CD8-positive, alpha-beta memory T cell (primary cell): ENCODE measurements at regions not wholly inside any gene's neighbourhood (a gene's known extent, or its start where the extent isn't known, plus 50 kb on each side); places are given as distances from the start of the nearest gene placed in this dataset.
A peak's percentile ranks its signal among the peaks of the same experiment; 100 is the strongest.
"Not testable (repeated sequence)": the region's sequence is repeated elsewhere in the genome, so short reads cannot be mapped to it uniquely, and the experiment has no call there.

Experiments used
- CTCF ChIA-PET: fragments of 350-600 bp; sonication (Branson Sonifier 250); formaldehyde crosslinking; loops from one replicate; lab custom pipeline; 2021; ENCODE audit warnings: antibody characterized with exemption; lab: Charles Lee
- POLR2A ChIA-PET: fragments of 350-600 bp; sonication (Branson Sonifier 250); formaldehyde crosslinking; loops from one replicate; lab custom pipeline; 2021; ENCODE audit warnings: antibody characterized with exemption; lab: Charles Lee
- DNase-seq, 5 donors: peaks; one replicate each; pipeline versions ENCODE4 v3.0.0 to v3.0.0-alpha.2; 2020 to 2022; ENCODE audit warnings: mixed read lengths in 1 of 5
- H3K27ac ChIP-seq: one replicate; pipeline ENCODE4 v1.7.0; 2013; ENCODE audit warnings: low read depth, mild to moderate bottlenecking, low read length, moderate library complexity
- H3K27me3 ChIP-seq: 2 replicates; pipeline ENCODE4 v1.7.0; 2013; ENCODE audit warnings: low read length, mild to moderate bottlenecking; ENCODE audit not compliant: insufficient read depth, poor library complexity, severe bottlenecking
- H3K36me3 ChIP-seq: 2 replicates; pipeline ENCODE4 v1.7.0; 2013; ENCODE audit warnings: mild to moderate bottlenecking, low read length, moderate library complexity; ENCODE audit not compliant: insufficient read depth
- H3K4me1 ChIP-seq: 2 replicates; pipeline ENCODE4 v1.7.0; 2013; ENCODE audit warnings: mild to moderate bottlenecking, low read length, moderate library complexity; ENCODE audit not compliant: insufficient read depth
- H3K4me3 ChIP-seq: 2 replicates; pipeline ENCODE4 v1.7.0; 2013; ENCODE audit warnings: mild to moderate bottlenecking, low read length
- H3K9me3 ChIP-seq: 2 replicates; pipeline ENCODE4 v1.7.0; 2013; ENCODE audit warnings: mild to moderate bottlenecking, low read length
- H3K27ac Mint-ChIP-seq, 8 donors: one replicate each; pipeline ENCODE4 v1.8.0; 2020 to 2021; ENCODE audit warnings: mixed read lengths in 8 of 8, mild to moderate bottlenecking in 6 of 8, inconsistent platforms in 3 of 8, moderate library complexity in 3 of 8
- H3K27me3 Mint-ChIP-seq, 2 donors: one replicate each; pipeline ENCODE4 v1.8.0; 2020 to 2021; ENCODE audit warnings: mixed read lengths in 2 of 2, mild to moderate bottlenecking in 1 of 2, moderate library complexity in 1 of 2
- H3K36me3 Mint-ChIP-seq, 3 donors: one replicate each; pipeline ENCODE4 v1.8.0; 2020 to 2021; ENCODE audit warnings: mixed read lengths in 3 of 3, inconsistent platforms in 1 of 3, mild to moderate bottlenecking in 1 of 3
- H3K4me1 Mint-ChIP-seq, 3 donors: one replicate each; pipeline ENCODE4 v1.8.0; 2020 to 2021; ENCODE audit warnings: mixed read lengths in 3 of 3, inconsistent platforms in 1 of 3, mild to moderate bottlenecking in 1 of 3
- H3K4me3 Mint-ChIP-seq, 7 donors: one replicate each; pipeline ENCODE4 v1.8.0; 2020 to 2021; ENCODE audit warnings: mixed read lengths in 7 of 7, mild to moderate bottlenecking in 6 of 7, moderate library complexity in 4 of 7, inconsistent platforms in 2 of 7
- H3K9me3 Mint-ChIP-seq, 5 donors: one replicate each; pipeline ENCODE4 v1.8.0; 2020 to 2022; ENCODE audit warnings: mixed read lengths in 5 of 5, mild to moderate bottlenecking in 3 of 5, moderate library complexity in 2 of 5, inconsistent platforms in 1 of 5

DNA sequence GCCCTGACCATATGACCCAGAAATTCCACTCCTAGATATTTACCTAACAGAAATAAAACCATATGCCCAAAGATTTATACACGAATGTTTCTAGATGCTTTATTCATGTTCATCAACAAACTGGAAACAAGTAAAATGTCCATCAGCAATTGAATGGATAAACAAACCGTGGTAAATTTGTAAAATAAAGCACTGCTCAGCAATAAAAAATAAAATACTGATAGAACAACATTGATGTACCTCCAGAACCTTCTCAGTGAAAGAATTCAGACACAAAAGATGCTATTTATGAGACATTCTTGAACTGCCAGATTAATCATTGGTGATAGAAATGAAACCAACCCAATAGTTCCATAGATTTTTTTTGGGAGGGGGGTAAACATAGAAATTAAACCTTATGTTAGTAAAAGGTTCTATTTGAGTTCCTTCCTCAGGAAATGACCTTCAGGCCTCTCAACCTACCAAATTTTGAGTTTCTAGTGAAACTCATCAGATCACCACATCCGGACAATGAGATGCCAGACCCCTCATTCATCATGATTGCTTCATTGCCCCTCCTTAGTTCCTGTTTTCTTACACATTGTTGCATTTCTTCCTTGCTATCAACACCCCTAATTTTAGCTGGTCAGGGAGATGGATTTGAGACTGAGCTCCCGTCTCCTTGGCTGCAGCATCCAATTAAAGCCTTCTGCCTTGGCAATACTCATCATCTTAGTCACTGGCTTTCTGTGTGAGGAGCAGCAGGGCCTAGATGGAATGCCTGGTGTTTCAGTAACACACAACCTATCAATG, 203.5 kb downstream of the LPIN1 start:
- H3K9me3 ChIP-seq: no peaks in the 10 kb centered on the region
- ChIA-PET CTCF (no interaction called here), POLR2A (no interaction called here)
- peaks cover 0 to 4% (median 2%) of the 10 kb centered on the region in 3 donors for H3K36me3 Mint-ChIP-seq
- H3K4me3 Mint-ChIP-seq: no peak overlapping the region
- H3K9me3 Mint-ChIP-seq: peaks cover 0 to 2% (median 0%) of the 10 kb centered on the region in 5 donors
- no peaks in the 10 kb centered on the region for H3K36me3 ChIP-seq
- H3K4me1 Mint-ChIP-seq: peaks cover 11% of the 10 kb centered on the region in 3 donors
- H3K4me3 ChIP-seq: no peak overlapping the region
- no peaks in the 10 kb centered on the region for H3K27me3 ChIP-seq
- peaks cover 9 to 17% of the 10 kb centered on the region in 2 donors for H3K27me3 Mint-ChIP-seq
- H3K27ac ChIP-seq: no peak overlapping the region
- H3K27ac Mint-ChIP-seq: peak overlapping the region in 1 of 8 donors; percentile 13
- peaks cover 6% of the 10 kb centered on the region for H3K4me1 ChIP-seq
- no peak for DNase-seq

- DNase-seq: no peak
- Mint-ChIP-seq H3K9me3 (peaks cover 0 to 2% (median 0%) of the 10 kb centered on the region in 5 donors), H3K4me3 (no peak overlapping the region), H3K27me3 (peaks cover 11 to 27% of the 10 kb centered on the region in 2 donors), H3K36me3 (peaks cover 0 to 4% (median 2%) of the 10 kb centered on the region in 3 donors), H3K4me1 (peaks cover 1% of the 10 kb centered on the region in 3 donors), H3K27ac (no peak overlapping the region)
- ChIA-PET CTCF (no interaction called here), POLR2A (no interaction called here)
- Histone ChIP-seq H3K4me1 (no peaks in the 10 kb centered on the region), H3K36me3 (no peaks in the 10 kb centered on the region), H3K27me3 (no peaks in the 10 kb centered on the region), H3K4me3 (no peak overlapping the region), H3K9me3 (no peaks in the 10 kb centered on the region), H3K27ac (no peak overlapping the region)
Observed at GRCh38 chr2:11950896-11951295, 204.5 kb downstream of the LPIN1 start.

- CTCF ChIA-PET, H3K4me3 ChIP-seq, DNase-seq, H3K27ac Mint-ChIP-seq, H3K4me1 Mint-ChIP-seq, H3K9me3 ChIP-seq, H3K9me3 Mint-ChIP-seq, H3K36me3 ChIP-seq, H3K4me1 ChIP-seq, H3K27ac ChIP-seq, H3K36me3 Mint-ChIP-seq, H3K27me3 ChIP-seq, H3K4me3 Mint-ChIP-seq: not testable (repeated sequence)
- POLR2A ChIA-PET: interaction anchor here (0.6 kb wide), 1 partner anchor 766 kb away, joined by 3 read pairs; no protein-coding TSS in a partner anchor
- peaks cover 14 to 31% of the 10 kb centered on the region in 2 donors for H3K27me3 Mint-ChIP-seq
Observed at GRCh38 chr2:11951492-11951891, 205.1 kb downstream of the LPIN1 start.

GRCh38 chr2:11953258-11953657, 206.8 kb downstream of the LPIN1 start:
- Mint-ChIP-seq H3K27me3 (peaks cover 18 to 35% of the 10 kb centered on the region in 2 donors), H3K4me1 (no peaks in the 10 kb centered on the region), H3K9me3 (peaks cover 0 to 2% (median 0%) of the 10 kb centered on the region in 5 donors), H3K36me3 (peaks cover 0 to 4% (median 2%) of the 10 kb centered on the region in 3 donors), H3K4me3 (no peak overlapping the region), H3K27ac (no peak overlapping the region)
- H3K36me3 ChIP-seq: no peaks in the 10 kb centered on the region
- no peak overlapping the region for H3K27ac ChIP-seq
- CTCF ChIA-PET: no interaction called here
- no peaks in the 10 kb centered on the region for H3K9me3 ChIP-seq
- DNase-seq: peak in 1 of 5 donors; percentile 10
- H3K27me3 ChIP-seq: no peaks in the 10 kb centered on the region
- H3K4me1 ChIP-seq: no peaks in the 10 kb centered on the region
- POLR2A ChIA-PET: no interaction called here
- no peak overlapping the region for H3K4me3 ChIP-seq

DNA sequence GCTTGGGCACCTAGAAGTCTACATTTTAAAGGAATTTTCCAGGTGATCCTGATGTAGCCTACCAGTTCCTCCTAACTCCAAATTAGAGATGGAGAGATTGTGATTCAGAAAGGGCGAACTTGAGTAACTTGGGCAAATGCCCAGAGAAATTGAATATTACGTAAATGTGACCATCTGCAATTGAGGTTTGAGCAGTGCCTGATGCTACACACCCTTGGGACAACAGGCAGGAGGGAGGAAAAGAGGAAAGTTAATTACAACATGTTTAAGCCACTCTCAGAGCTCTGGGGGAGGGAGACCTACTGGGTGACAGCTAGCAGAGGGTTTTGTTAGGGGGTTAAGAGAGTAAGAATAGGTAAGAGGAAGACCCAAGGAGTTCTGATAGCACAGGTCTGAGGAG, 208.9 kb downstream of the LPIN1 start:
- no peak for DNase-seq
- Histone ChIP-seq H3K9me3 (no peaks in the 10 kb centered on the region), H3K4me1 (no peaks in the 10 kb centered on the region), H3K36me3 (no peaks in the 10 kb centered on the region), H3K27ac (no peak overlapping the region), H3K4me3 (no peak overlapping the region), H3K27me3 (no peaks in the 10 kb centered on the region)
- H3K4me3 Mint-ChIP-seq: no peak overlapping the region
- peaks cover 0 to 2% (median 0%) of the 10 kb centered on the region in 5 donors for H3K9me3 Mint-ChIP-seq
- ChIA-PET CTCF (no interaction called here), POLR2A (no interaction called here)
- H3K27me3 Mint-ChIP-seq: peaks cover 20 to 35% of the 10 kb centered on the region in 2 donors
- H3K36me3 Mint-ChIP-seq: peaks cover 0 to 2% (median under 1%) of the 10 kb centered on the region in 3 donors
- peak overlapping the region in 1 of 8 donors; percentile 18 for H3K27ac Mint-ChIP-seq
- peaks cover 0 to 3% (median 0%) of the 10 kb centered on the region in 3 donors for H3K4me1 Mint-ChIP-seq

GRCh38 chr2:11955884-11956291, 209.5 kb downstream of the LPIN1 start:
- no peaks in the 10 kb centered on the region for H3K27me3 ChIP-seq
- Mint-ChIP-seq H3K36me3 (peaks cover 0 to 2% (median 0%) of the 10 kb centered on the region in 3 donors), H3K4me1 (peaks cover 0 to 4% (median 0%) of the 10 kb centered on the region in 3 donors), H3K27me3 (peaks cover 20 to 35% of the 10 kb centered on the region in 2 donors), H3K9me3 (peaks cover 0 to 2% (median 0%) of the 10 kb centered on the region in 5 donors), H3K27ac (no peak overlapping the region), H3K4me3 (no peak overlapping the region)
- H3K9me3 ChIP-seq: no peaks in the 10 kb centered on the region
- no peak for DNase-seq
- H3K36me3 ChIP-seq: no peaks in the 10 kb centered on the region
- H3K4me1 ChIP-seq: no peaks in the 10 kb centered on the region
- POLR2A ChIA-PET: no interaction called here
- CTCF ChIA-PET: no interaction called here
- no peak overlapping the region for H3K27ac ChIP-seq
- no peak overlapping the region for H3K4me3 ChIP-seq

- Histone ChIP-seq H3K27me3 (no peaks in the 10 kb centered on the region), H3K27ac (no peak overlapping the region), H3K4me1 (no peaks in the 10 kb centered on the region), H3K9me3 (no peaks in the 10 kb centered on the region), H3K4me3 (no peak overlapping the region), H3K36me3 (no peaks in the 10 kb centered on the region)
- no peaks in the 10 kb centered on the region for H3K36me3 Mint-ChIP-seq
- ChIA-PET POLR2A (no interaction called here), CTCF (no interaction called here)
- no peak overlapping the region for H3K4me3 Mint-ChIP-seq
- peaks cover 0 to 14% (median 0%) of the 10 kb centered on the region in 3 donors for H3K4me1 Mint-ChIP-seq
- DNase-seq: no peak
- peak overlapping the region in 1 of 8 donors; percentile 1 for H3K27ac Mint-ChIP-seq
- H3K9me3 Mint-ChIP-seq: no peaks in the 10 kb centered on the region
- peaks cover 0 to 2% of the 10 kb centered on the region in 2 donors for H3K27me3 Mint-ChIP-seq
Observed at GRCh38 chr2:11962707-11963328, 216.4 kb downstream of the LPIN1 start.

DNA sequence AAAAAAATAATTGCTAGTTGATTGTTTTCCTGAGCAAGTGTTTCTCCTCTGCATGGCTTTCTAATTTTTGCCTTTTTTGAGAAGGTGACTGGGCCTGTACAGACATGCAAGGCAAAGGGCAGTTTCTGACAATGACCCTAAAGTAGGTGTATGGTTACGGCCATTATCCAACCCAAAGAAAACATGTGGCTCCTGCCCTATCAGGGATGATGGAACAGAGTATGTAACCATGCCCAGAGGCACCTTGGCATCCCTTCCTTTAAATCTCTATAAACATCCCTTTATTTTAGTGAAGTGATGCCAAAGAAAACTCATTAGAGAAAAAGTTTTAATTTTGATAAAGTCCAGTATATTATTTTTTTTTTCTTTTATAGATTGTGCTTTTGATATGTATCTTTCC, 217.5 kb downstream of the LPIN1 start:
- Mint-ChIP-seq H3K27me3 (peaks cover 0 to 2% of the 10 kb centered on the region in 2 donors), H3K27ac (peak overlapping the region in 1 of 8 donors; percentile 27), H3K36me3 (no peaks in the 10 kb centered on the region), H3K9me3 (no peaks in the 10 kb centered on the region), H3K4me1 (peaks cover 0 to 14% (median 0%) of the 10 kb centered on the region in 3 donors), H3K4me3 (no peak overlapping the region)
- Histone ChIP-seq H3K4me1 (no peaks in the 10 kb centered on the region), H3K9me3 (no peaks in the 10 kb centered on the region), H3K27ac (no peak overlapping the region), H3K4me3 (no peak overlapping the region), H3K36me3 (no peaks in the 10 kb centered on the region), H3K27me3 (no peaks in the 10 kb centered on the region)
- ChIA-PET CTCF (no interaction called here), POLR2A (no interaction called here)
- DNase-seq: no peak
